Medulla oblongata (tissue), 1 donor: ENCODE measurements at regions not wholly inside any gene's neighbourhood (a gene's known extent, or its start where the extent isn't known, plus 50 kb on each side); places are given as distances from the start of the nearest gene placed in this dataset.
A peak's percentile ranks its signal among the peaks of the same experiment; 100 is the strongest.

ENCODE experiments used
- DNase-seq: peaks from one replicate; pipeline ENCODE4 v3.0.0-alpha.2; 2015; ENCODE audit errors: extremely low spot score

DNA sequence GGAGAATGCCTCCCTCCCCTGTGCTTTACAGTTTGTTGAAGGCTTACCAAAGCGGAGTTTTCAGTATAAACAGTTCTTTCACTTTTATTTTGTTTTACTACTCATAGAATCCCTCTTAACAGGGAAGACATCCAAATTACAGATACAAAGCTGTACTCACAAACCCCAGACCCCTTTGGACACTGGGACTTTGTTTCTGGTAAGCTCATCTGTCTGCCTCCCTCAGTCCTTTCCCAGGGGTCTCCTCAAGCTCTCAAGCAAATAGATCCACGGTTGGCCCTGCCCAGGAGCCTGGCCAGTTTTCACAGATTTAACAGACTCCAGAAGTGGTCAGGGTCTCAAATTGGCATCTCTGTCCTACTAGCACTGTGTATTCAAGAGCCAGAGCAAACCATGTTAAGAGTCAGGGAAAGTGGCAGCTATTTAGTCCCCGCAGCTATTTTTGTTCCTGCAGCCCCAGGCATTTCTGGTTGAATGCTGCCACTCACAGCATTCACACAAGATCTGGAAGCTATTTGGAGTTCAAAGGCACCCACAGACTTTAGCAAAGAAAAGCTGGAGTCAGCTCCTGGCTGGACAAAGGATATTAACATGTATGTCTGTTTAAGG is 54.2 kb downstream of the TMEM100 start:
- peak; percentile 16 for DNase-seq

DNA sequence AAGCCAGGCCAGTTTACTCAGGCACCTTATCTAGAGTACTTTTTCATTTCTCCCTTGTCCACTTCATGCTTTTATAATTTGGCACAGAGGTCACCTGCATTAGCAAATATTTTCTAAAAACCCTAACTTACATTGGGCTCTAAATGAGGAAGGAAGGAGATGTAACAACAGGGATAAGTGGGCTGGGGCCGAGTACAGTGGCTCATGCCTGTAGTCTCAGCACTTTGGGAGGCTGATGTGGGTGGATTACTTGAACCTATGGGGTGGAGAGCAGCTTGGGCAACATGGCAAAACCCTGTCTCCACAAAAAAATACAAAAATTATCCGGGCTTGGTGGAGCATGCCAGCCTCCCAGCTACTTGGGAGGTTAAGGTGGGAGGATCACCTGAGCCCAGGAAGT is 55.9 kb downstream of the TMEM100 start:
- DNase-seq, result no peak

DNA sequence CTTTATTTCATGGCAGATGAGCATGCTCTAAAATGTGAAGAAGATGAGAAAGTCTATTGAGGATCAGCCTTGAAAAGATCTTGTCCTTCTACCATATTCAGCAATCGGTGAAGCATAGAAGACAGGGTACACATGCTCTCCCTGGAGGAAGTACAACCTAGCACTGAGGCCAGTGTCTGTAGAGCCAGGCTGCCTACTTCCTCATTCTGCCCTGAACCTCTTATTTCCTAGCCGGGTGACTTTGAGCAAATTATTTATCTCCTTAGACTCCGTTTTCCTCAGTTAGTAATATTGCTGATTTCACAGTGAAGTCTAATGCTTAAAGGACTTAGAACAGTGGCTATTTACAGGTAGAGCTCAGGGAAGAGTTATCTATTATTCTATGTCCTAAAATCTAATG is 58.4 kb downstream of the TMEM100 start:
- DNase-seq, result peak; percentile 34

DNA sequence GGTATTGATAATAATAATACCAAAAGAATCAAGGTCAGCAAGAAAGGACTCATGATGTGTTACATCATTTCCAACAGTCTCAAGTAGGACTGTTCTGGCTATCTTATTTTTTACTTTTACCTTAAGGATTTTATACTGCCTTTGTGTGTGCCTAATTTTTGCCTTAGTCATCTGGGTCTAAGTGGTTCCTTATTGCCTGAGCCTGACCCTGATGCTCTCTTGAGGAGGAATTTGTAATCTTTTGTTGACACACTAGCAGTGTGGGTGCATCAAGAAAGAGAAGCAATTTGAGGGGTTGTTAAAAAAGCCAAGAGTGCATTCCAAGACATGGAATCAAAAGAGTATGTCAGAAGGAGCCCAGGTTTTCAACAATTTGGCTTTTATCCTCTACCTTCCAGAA is 59.3 kb downstream of the TMEM100 start:
- no peak for DNase-seq

DNA sequence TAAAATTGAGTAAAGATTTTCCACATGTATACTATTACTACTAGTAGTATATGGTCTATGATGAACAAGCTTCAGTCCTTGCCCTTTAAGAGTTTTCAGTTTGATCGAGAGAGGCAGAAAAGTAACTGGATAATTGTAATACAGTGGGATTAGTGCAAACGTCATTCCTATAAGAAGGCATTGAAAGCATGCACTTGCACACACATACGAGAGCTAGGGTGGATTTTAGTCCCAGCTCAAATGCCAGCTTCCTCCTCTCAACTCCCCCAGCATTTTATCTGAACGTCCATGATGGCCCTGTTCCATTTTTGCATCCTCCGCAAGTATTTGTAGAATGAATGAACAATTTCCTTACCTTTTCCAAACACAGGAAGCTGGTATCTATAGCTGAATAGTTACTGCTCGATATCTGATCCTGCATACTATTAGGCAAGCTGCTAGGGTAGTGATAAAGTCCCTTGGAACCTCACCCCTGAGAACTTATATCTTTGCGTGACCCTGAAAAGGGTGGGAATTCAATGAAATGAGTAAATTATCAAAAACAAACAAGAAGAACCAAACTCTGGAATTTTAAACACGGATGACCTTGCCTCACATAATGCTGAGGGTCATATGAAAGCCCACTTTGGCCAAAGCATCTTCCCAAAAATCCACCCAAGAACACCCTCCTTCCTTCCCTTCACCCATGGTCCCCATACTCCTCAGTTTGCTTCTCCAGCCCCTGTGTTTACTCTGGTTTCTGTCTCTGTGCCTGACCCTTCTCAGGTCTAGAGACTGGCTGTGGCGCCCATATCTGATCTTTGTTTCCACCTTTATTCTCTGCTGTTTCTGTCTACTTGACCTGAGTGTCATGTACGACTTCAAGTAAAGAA is 60.5 kb downstream of the TMEM100 start:
- no peak for DNase-seq

DNA sequence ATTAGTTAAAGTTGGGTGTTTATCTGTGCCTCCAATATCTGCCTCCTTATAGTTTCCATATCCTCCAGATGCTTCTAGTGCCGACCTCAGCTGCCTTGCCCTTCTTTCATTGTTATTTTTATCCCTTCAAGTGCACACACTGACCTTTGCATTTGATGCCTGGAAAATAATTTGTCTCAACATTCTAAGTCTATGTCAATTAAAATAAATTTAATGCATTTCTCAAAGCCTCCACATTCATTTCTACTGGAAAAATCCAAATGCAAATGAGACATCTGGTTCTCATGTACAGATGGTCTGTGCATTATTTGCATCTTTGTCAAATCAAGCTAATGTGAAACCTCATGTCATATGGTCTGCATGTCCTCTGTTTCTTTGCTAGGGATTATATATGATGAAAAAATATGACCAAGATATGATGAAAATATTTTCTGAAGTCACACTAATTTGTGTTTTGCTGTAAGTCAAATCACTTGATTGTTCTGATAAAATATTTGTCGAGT is 61.4 kb downstream of the TMEM100 start:
- DNase-seq, result no peak

DNA sequence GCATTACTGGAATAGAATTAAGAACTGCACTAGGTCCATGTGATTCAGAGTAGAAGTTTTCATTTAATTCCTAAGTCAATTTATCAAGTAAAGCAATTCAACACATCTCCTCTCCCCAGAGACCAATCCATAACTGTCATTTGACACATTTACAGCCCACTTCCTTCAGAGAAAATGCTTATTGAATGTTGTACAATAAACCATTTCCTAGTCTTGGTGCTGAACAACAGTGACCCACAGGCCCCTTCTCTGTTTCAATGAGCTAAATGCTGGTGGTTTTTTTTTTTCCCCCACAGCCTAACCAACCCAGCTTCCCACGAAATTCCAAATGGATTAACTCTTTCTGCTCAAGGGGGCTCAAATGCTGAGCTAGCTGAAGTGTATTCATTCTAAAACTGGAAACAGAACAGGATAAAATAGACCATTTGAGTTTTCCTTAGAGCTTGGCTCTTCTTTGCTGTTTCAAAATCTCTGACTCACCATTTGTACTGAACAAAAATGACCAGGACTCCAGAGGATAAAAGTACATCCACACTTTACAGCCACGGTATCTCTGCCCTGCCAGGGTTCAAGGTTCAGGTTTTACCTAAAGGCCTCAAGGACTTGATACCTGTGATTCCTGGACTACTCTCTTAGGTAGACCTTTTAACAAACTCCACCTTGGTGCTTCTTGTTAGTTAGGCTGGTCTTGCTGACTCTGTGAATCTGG is 62.3 kb downstream of the TMEM100 start:
- DNase-seq, result no peak

DNA sequence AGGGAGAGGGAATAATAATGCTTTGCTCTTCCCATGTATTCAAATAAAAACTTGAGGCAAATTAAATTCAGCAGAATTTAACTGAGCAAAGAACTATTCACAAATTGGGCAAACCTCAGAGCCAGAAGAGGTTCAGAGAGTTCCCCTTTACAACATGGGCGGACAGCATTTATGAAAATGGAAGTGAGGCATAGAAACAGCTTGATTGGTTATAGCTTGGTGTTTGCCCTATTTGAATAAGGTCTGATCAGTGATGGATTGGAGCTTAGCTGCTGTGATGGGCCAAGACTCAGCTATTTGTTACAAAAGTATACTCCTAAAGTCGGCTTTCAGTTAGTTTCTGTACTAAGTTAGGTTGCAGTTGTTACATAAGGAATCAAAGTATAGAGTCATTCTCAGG is 63.0 kb downstream of the TMEM100 start:
- no peak for DNase-seq

DNA sequence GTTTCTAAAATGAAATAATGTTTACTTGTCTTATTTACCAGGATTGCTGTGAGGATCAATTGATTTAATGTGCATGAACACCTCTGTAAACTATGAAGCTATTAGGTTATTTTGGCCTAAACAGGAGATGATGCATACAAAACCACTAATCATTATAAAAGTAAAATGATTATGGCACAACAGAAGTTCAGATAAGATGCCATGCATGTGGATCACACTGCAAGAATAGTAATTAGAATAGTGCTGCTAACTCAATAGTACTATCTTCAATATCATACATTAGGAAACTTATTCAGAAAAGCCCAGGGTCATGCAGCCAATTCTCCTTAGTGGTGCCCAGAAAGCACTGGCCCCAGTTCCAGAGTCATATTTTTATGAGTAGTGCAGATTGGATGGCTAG is 66.9 kb downstream of the TMEM100 start:
- DNase-seq, result no peak

DNA sequence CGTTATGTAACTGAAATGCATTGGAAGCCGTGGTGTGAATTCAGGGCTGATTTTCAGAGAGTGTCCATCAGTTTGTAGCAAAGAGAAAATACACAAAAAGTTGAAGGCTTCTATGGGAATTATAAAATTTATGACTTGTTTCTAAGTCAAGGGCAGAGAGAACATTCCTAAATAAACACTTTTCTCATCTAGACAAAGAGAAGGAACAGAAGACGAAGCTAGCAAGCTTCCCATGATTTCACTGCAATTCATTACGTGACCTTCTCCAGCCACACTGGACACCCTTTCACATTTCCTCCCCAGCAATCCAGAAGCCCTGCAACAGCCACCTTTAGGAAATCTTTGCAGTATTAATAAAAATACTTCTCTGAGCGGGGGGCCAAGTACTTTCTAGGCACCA is 67.8 kb downstream of the TMEM100 start:
- no peak for DNase-seq

DNA sequence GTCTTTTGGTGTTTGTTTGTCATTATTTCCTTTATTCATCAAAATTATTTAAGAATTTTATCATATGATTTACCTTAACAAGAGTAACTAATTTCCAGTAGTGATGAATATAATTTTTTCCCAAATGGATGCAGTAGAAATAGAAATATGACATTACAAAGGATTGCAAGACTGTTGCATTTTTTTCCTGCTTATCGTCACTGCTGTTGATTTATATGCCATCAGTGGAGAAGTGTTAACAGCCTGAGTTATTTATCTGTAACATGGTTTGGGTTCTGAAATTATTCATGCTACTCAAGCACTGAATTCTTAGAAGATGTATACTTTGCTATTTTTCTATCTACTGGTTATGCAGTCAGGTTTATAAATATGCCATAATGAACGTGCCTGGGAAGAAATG is 68.6 kb downstream of the TMEM100 start:
- DNase-seq, result no peak

DNA sequence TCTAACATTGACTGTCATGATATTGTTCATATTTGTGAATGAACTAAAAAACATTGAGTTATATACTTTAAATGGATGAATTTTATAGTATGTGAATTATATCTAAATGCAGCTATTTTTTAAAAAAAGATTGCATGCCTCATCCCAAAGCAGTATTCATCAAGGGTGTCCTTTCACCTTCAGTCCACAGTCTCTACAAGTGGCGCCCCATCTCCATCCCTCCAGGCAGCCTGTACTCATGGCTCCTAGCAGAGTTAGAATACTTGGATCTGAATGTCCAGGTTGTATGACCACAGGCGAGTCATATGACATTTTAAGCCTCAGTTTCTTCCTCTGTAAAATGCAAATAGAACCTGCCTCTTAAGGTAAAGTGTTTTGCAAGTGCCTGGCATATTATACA is 69.8 kb downstream of the TMEM100 start:
- no peak for DNase-seq

DNA sequence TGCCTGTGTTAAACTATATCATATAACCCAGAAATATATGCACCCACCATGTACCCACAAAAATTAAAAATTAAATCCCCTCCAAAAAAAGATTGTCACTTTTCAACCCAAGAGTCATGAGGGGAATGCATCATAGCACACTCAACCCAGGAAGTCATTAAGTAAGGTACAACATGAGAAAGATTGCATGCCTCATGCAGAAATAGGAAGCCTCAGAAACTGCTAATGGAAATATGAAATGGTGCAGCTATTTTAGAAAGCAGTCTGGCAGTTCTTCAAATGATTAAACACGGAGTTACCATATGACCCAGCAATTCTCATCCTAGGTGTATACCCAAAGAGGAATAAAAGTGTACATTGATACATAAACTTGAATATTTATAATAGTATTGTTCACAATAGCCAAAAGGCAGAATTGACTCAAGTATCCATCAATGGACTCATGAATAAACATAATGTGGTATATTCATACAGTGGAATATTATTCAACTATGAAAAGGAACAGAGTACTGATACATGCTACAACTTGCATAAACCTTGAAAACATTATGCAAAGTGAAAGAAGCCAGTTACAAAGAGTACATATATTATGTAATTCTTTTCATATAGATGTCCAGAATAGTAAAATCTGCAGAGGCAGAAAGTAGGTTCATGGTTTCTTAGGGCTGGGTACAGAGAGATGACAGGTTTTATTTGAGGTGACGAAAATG is 70.4 kb downstream of the TMEM100 start:
- DNase-seq, result no peak

DNA sequence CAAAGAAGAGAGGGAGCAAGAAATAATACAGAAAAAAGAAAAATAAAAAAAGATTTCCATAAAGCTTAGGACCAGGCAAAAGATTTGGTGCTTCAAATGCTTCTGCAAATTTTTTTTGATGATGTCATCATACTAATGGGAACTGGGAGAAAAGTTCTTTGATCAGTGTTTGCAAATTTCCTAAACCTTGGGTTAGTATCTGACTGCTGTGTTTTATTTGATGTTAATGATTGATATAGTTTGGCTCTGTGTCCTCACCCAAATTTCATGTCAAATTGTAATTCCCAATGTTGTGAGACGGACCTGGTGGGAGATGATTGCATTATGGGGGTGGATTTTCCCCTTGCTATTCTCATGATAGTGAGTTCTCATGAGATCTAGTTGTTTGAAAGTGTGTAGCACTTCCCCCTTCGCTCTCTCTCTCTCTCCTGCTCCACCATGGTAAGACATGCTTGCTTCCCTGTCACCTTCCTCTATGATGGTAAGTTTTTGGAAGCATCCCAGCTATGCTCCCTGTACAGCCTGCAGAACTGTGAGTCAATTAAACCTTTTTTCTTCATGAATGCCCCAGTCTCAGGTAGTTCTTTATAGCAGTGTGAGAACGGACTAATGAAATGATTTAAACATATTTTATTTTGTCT is 72.6 kb downstream of the TMEM100 start:
- no peak for DNase-seq

DNA sequence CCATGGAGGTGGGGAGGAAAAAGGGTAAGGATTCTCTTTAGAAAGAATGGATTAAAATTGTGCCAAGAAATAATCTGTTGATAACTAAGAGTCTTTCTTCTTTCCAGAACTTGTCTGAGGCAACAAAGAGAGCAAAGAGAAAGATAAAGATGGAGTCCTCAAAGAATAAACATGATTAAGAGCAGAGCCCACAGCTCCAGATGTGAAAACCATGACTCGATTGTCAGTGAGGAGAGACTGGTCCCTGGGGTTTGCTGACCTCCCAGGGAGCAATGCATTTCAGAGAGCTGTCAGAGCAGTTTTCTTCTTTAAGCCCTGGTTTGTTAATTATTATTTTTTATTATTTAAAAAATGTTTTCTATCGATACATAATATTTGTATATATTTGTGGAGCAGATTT is 74.6 kb downstream of the TMEM100 start:
- no peak for DNase-seq

DNA sequence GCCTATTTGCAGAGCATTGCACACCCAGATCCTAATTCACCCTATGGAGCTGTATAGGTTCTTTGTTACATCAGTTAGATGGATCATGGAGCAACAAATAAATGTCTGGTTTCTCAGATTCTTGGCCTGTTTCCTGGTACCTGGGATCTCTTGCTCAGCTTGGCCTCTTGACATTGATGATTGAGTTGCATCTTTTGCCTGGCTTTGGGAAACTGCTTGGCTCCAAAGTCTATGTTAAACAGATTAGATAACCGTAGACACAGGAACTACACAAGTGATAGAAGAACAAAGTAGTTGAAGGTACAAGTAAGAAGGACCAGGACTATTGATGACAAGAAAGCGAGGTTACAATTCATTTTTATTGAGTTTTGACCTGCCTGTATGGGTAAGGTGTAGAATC is 77.3 kb downstream of the TMEM100 start:
- no peak for DNase-seq

DNA sequence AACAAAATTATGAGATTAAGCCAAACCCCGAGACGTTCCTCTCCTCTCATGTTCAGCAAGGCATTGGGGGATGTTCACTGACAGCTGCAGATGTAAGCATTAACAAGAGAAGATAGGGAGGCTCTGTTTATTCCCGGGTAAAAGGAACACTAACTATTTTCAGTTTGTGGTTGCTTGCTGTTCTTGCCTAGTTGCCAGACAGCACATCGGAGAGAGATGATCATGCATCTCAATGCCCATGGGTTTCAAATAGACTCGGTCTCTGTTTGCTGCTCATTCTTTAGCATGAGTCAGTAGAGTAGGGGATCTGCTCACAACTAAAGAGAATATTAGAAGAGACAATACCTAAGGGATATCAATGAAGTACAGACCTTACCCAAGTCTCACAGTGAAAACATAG is 78.3 kb downstream of the TMEM100 start:
- no peak for DNase-seq

DNA sequence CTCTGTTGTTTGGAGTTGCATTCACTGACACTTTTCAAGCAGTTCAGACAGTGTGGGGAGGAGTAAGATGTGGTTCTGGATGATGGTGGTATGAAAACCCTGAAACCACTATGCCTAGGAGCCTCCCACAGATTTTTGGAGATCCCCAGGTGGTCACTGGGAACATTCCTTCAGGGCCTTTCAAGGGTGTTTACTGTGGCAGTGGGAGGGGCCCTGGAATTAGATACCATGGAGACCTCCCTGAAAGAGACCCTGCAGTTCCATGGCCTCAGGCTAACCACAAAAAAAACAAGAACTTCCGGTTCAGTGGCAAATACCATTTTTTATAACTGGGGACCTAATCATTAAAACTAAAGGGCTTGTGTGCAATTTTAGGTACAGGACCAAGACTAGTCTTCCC is 79.9 kb downstream of the TMEM100 start:
- DNase-seq, result no peak

DNA sequence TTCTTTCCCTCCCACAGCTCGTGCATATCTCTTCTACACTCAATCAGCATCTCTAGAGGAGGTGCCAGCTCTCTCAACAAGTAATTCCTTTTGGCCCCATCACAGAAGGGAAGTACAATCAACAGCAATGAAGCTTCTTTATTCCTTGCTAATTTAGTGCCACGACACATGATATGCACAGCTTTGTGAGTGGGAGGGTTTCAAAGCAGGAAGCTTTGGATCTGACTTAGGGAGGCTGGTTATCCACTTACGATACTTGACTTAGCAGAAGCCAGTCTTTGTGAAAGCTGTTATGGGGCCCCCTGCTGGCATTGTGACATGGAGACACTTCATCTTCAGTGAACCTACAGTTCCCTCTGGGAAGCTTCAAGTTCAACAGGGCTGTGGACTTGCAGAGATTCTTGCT is 81.0 kb downstream of the TMEM100 start:
- peak; percentile 70 for DNase-seq

DNA sequence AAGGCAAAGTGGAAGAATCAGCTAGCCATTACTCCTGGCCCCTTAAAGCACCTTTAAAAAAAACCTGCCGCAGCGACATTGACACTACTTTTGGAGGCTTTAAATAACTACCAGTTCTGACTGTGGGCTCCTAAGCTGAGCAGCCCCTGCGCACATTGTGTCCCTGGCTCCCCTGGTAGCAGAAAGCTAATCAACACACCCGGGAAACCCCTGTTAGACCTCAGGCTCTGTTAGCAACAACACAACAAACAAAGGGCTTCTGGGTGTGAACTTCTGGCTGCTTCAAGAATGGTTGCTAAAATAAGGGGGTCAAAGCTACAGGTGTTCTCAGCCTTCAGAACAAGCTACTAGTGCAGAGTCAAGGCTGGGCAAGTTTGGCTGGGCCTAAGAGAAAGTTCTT is 83.6 kb downstream of the TMEM100 start:
- no peak for DNase-seq

DNA sequence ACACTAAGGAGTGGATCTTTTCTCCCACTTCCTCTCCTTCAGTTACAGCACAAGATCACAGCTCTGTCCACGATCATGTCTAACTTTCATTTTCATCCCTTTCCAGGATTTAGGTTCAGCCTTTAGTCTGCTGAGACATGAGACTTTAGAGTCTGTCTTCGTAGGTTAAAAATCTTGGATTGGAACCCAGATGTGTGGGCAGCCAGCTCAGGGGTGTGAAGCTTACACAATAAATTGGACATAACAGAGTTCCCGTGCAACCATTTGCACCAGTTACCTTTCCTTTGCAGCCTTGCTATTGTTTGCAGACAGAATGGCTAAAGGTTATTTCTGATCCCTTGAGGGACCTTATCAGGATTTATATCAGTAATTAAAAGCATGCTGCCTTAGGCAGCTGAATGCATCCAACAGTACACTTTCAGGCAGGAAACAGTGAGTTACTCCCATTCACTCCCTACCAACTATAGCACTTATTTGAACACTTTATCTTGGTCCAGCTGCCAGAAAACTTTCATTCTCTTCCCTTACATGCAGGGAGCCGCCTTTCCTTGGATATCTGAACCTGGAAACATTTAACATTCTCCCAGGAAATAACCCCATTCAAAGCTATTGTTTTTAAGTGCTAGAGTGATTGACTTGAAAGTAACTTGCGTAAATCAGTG is 87.3 kb downstream of the TMEM100 start:
- no peak for DNase-seq
